ENCODE measurements at regions not wholly inside any gene's neighbourhood (a gene's known extent, or its start where the extent isn't known, plus 50 kb on each side); places are given as distances from the start of the nearest gene placed in this dataset.

DNA sequence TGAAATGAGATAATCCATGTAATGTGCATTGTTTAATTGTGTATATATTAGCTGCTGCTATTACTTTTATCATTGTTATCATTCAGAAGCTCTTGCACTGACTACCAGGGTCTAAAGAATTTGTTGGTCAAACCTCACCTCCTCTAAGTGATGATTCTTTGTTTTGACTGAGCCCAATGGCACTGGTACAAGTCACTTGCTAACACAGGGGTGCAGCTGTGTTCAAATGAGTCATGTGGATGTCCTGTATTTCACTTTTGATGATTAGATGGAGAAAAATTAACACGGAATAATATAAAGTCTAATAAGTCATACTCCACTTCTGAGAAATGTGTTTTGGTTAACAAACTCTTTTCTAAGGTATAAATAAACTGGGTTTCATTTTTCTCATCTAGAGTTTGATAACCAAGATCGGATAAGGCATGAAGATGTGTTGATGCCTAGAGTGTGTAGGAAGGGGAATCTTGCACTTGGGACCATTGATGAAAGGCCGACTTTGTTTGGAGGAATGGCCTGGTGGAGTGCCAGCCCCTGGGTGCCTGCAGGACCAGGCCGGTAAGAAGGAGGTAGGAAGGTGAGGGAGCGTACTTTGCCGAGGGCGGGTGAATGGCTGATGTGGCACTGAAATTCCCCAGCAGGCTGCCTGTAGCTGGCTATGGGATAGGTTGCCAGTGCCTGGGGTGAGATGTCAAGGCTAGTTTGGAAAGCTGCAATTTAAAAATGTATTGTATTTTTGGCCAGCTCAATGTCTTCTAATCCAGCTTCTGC, 244.7 kb upstream of the ZPLD1 start:
- in situ Hi-C loops (cut with HindIII; ENCODE audit: low sequenced_read_pairs): no loop called here
- DNase-seq (ENCODE audit: low spot score): no peak

DNA sequence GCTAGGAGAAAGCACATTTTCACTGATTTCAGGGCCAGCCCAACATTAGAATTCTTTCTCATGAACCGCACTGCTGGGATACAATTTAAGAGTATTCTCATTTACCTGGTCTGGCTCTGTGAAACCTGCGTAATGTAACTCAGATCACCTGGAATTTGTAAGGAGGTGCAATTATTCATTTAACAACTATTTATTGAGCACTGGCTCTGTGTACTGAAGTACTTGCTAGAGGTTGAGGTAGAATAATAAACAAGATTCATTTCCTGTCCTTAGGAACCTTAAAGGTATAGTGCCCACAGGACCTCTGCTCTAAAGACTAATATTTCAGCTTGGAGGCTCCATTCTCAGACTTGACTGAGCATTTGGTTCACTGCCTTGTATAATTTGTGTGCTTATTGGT, 242.2 kb upstream of the ZPLD1 start:
- in situ Hi-C loops (cut with HindIII; ENCODE audit: low sequenced_read_pairs): no loop called here
- no peak for DNase-seq (ENCODE audit: low spot score)

GRCh38 chr3:102193255-102193654, 241.6 kb upstream of the ZPLD1 start:
- no peak for DNase-seq (ENCODE audit: low spot score)
- in situ Hi-C loops (cut with HindIII; ENCODE audit: low sequenced_read_pairs): no loop called here

GRCh38 chr3:102194001-102194400, 240.8 kb upstream of the ZPLD1 start:
- DNase-seq (ENCODE audit: low spot score): no peak
- in situ Hi-C loops (cut with HindIII; ENCODE audit: low sequenced_read_pairs): no loop called here

GRCh38 chr3:102194760-102195159, 240.1 kb upstream of the ZPLD1 start:
- no peak for DNase-seq (ENCODE audit: low spot score)
- in situ Hi-C loops (cut with HindIII; ENCODE audit: low sequenced_read_pairs): no loop called here

DNA sequence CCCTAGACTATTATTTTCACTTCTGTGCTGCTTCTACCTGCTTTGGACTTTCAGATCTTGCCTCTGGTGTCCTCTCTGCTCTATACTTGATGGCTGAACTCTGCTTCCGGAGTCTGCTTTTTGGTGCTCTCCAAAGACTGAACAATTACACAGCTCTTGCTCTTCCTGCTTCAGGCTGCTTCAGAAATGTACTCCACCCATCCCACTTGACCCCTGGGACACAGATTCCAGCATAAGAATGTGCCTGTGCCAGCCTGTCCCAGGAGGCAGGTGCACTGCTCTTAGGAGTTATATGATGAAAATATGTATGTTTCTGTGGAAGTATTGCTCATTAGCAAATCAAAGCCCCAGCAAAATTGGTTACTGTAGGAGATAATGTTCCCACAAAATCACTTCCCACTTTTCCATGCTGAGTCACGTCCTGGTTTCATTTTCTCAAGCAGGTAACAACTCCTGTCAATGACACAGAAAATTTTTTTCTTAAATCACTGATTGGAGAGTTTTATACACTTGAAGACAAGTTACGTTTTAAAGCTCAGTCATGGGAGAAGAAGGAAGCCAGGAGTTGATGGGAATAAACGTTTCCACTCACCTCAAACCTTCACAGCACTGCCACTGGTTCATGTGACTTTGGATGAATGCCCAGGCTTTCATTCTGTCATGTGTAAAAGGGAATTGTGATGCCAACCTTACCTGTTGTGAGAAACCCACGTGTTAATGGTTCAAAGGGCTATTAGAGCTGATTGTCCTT, 239.4 kb upstream of the ZPLD1 start:
- in situ Hi-C loops (cut with HindIII; ENCODE audit: low sequenced_read_pairs): no loop called here
- DNase-seq (ENCODE audit: low spot score): no peak

- DNase-seq (ENCODE audit: low spot score): no peak
- in situ Hi-C loops (cut with HindIII; ENCODE audit: low sequenced_read_pairs): no loop called here
Measured at GRCh38 chr3:102200126-102200525, 234.7 kb upstream of the ZPLD1 start.

DNA sequence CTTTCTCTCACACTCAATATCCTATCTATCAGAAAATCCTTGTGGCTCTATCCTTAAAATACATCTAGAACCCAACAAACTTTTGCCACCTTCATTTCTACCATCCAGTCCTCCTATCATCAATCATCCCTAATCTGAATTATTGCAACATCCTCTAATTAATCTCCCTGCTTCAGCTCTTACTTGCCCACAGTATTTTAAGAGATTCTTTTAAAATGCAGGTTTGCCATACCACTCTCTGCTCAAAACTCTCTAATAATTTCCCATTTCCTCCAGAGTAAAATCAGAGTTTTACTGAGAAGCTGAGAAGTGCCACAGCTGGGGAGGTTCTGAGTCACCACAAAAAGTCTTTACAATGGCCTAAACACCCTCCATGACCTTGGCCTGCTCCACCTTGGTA, 234.3 kb upstream of the ZPLD1 start:
- no peak for DNase-seq (ENCODE audit: low spot score)
- in situ Hi-C loops (cut with HindIII; ENCODE audit: low sequenced_read_pairs): no loop called here

DNA sequence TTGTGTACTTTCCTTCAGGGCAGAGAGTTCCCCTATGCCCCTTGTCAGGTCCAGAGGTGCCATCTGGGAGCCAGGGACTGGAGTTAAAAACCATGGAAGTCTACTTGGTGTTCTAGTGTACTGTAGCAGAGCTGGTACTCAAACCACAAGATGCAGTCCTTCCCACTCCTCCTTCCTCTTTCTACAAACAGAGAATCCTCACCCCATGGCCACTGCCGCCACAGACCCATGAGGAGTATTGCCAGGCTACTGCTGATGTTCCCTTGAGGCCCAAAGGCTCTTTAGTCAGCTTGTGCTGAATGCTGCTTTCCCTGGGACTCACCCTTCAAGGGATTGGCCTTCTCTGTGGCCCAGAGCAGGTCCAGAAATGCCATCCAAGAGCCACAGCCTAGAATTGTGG, 229.2 kb upstream of the ZPLD1 start:
- DNase-seq (ENCODE audit: low spot score): no peak
- in situ Hi-C loops (cut with HindIII; ENCODE audit: low sequenced_read_pairs): no loop called here

DNA sequence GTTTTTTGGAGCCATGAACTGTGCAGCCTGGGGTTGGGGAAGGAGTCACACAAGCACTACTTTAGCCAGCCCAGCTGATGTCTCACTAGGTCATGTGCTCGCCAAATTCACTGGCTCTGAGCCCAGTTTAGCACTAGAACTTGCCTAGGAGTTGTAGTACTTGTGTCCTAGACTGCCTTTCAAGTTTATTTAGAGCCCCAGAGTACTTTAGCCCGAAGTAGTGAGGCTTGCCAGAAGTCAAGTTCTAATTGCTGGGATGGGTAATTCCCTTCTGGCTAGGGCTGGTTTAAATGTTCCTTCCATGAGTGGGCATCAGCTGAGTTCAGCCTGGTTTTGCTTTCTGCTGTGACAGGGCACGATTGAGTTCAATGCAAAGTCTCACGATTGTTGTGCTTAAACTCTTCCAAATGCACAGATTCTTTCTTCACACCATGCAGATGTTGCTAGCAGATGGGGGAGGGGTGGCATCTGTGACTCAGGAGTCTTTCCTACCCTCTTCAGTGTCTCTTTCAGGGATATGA, 228.2 kb upstream of the ZPLD1 start:
- DNase-seq (ENCODE audit: low spot score): no peak
- in situ Hi-C loops (cut with HindIII; ENCODE audit: low sequenced_read_pairs): no loop called here

GRCh38 chr3:102207151-102207571, 227.7 kb upstream of the ZPLD1 start:
- no peak for DNase-seq (ENCODE audit: low spot score)
- in situ Hi-C loops (cut with HindIII; ENCODE audit: low sequenced_read_pairs): no loop called here

DNA sequence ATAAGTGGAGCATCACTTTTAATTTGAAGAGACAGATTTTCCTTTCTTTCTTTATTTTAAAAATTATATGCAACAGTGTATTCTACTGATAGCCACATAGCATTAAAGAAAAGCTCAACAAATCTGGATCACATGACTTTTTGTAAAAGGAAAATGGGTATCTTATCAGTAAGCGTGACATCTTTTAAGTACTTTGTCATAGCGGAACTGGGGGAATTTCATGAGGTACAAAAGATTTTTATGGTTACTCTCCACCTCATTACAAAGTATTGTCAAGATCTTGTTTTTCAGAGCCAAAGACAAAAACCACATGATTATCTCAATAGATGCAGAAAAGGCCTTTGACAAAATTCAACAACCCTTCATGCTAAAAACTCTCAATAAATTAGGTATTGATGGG, 219.6 kb upstream of the ZPLD1 start:
- DNase-seq (ENCODE audit: low spot score): no peak
- in situ Hi-C loops (cut with HindIII; ENCODE audit: low sequenced_read_pairs): no loop called here

- in situ Hi-C loops (cut with HindIII; ENCODE audit: low sequenced_read_pairs): no loop called here
- no peak for DNase-seq (ENCODE audit: low spot score)
Measured at GRCh38 chr3:102223132-102223531, 211.7 kb upstream of the ZPLD1 start.

GRCh38 chr3:102224171-102224570, 210.6 kb upstream of the ZPLD1 start:
- in situ Hi-C loops (cut with HindIII; ENCODE audit: low sequenced_read_pairs): no loop called here

DNA sequence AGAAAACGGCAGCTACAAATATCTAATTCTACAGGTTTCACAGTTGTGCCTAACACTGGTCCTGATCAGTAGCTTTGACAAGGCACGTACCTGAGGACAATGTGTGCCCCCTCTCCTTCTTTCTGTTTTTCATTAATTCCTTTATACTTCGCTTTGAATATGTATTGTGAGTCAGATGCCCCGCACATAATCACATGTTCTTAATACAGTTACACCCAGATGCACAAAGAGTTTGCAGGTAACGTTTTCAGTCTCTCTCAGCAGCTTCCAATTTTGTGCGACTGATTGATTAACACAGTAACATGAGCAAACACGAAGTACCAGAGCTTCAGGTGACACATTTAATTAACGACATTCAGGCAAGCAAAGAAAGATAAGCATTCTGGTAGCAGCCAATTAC, 209.8 kb upstream of the ZPLD1 start:
- in situ Hi-C loops (cut with HindIII; ENCODE audit: low sequenced_read_pairs): loop anchor here (25.0 kb wide), 1 partner anchor 413 kb away; no protein-coding TSS in a partner anchor
- DNase-seq (ENCODE audit: low spot score): no peak

More at GRCh38 chr3:102224171-102224570, 210.6 kb upstream of the ZPLD1 start:
- DNase-seq (ENCODE audit: low spot score): no peak

DNA sequence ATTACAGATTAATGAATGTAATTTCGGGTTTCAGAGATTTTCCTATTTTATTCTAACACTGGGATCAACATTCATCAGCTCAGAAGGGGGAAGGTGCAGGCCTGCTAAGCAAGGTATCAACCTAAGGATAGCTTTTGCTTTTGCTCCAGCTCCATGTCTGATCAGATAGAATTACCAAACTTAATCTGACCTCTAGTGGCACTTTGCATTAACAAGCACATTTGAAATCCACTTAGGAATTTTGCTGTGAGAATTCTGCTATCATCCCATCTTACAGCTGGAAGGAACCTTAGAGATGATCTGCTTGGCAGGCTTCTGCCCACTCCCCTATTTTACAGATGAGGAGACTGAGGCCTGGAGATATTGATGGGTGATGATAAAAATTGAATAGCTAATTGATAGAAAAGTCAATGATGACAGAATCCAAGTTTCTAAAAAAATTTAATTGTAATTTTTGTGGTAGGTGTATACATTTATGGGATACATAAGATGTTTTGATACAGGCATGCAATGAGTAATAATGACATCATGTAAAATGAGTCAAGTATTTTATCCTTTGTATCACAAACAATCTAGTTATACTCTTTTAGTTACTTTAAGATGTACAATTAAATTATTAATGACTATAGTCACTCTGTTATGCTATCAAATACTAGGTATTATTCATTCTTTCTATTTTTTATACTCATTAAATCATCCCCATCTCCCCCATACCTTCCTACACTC, 209.2 kb upstream of the ZPLD1 start:
- in situ Hi-C loops (cut with HindIII; ENCODE audit: low sequenced_read_pairs): loop anchor here (25.0 kb wide), 1 partner anchor 413 kb away; no protein-coding TSS in a partner anchor
- DNase-seq (ENCODE audit: low spot score): peak; percentile 37

- DNase-seq (ENCODE audit: low spot score): no peak
- in situ Hi-C loops (cut with HindIII; ENCODE audit: low sequenced_read_pairs): loop anchor here (25.0 kb wide), 1 partner anchor 414 kb away; no protein-coding TSS in a partner anchor
Measured at GRCh38 chr3:102226463-102226862, 208.4 kb upstream of the ZPLD1 start.

DNA sequence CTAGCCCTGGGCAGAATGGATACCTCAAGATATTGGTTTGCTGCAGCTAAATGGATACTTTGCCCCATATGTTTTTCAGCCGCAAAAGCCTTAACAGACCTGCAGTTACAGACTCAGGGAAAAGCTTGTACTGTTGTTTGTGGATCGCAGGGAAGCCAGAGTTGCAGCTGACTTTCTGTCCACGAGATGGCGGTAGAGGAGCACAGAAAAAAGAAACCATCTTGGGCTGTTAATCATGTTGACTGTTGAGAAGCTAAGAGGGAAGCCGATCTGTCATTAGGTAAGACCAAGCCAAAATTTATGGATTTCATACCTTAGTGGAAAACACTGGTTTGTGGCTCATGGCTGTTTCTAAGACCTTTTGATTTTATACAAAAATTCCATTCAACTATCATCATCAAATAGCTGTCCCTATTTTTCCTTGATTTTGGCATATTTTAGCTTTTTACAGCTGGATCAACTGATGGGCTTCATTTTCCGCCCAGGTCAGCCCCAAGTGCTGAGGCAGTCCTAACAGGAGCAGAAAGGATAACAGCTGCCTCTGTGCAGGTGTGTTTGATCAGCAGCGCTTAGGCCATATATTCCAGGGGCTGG, 205.7 kb upstream of the ZPLD1 start:
- in situ Hi-C loops (cut with HindIII; ENCODE audit: low sequenced_read_pairs): loop anchor here (25.0 kb wide), 1 partner anchor 417 kb away; no protein-coding TSS in a partner anchor
- peak; percentile 72 for DNase-seq (ENCODE audit: low spot score)

DNA sequence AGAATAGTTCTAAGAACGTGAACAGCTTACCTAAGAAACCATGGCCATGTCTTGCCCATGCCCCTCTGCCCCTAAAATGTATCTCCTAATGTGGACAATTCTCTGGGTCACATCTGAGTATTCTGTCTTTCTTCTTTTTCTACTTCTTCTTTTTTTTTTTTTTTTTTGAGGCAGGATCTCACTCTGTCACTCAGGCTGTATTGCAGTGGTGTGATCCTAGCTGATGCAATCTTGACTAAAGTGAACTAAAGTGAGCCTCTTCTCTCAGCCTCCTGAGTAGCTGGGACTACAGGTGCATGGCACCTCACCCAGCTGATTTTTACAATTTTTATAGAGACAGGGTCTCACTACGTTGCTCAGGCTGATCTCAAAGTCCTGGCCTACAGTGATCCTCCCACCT, 204.8 kb upstream of the ZPLD1 start:
- no peak for DNase-seq (ENCODE audit: low spot score)
- in situ Hi-C loops (cut with HindIII; ENCODE audit: low sequenced_read_pairs): loop anchor here (25.0 kb wide), 1 partner anchor 418 kb away; no protein-coding TSS in a partner anchor

Measured in G401 (cell line).